Daoy (cell line): ENCODE measurements at regions not wholly inside any gene's neighbourhood (a gene's known extent, or its start where the extent isn't known, plus 50 kb on each side); places are given as distances from the start of the nearest gene placed in this dataset.

Experiments
- DNase-seq: peaks from one replicate; pipeline ENCODE4 v3.0.0-alpha.2; 2015; ENCODE audit warnings: low read depth

- DNase-seq: no peak
These were observed 182.0 kb downstream of the ZNF330 start for GRCh38 chr4:141402712-141403111.

DNA sequence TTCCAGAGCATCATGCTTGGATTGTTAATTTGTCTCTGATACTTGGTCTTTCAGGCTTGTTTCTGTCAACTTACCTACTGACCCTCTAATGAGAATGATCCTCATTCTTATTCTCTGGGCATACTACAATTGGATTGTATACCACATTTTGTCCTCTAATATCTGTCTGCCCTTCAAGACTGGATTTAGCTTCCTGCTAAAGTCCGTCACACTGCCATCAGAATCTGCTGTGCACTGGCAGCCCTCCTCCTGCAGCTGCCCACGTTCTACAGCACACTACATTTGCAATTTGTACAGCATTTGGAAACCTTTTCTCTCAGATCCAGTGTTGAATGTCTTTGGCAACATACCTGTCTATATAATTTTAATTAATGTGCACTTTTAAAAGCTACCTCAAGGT is 183.1 kb downstream of the ZNF330 start:
- no peak for DNase-seq

DNA sequence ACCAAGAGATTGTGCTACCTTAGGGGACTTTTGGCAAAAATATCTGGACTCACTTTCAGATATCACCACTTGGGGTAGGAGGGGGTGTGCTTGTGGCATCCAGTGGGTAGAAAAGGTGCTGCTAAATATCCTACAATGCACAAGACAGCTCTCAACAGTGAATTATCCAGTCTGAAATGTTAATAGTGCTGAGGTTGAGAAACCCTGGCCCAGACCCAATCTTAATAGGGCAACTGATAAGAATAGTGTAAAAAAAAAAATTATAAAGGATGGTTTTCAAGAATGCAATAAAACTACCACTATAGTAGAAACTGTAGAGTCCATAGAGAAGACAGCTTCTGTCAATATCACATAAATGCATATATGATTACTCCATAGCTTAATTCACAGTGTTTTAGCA is 185.5 kb downstream of the ZNF330 start:
- DNase-seq: no peak

DNA sequence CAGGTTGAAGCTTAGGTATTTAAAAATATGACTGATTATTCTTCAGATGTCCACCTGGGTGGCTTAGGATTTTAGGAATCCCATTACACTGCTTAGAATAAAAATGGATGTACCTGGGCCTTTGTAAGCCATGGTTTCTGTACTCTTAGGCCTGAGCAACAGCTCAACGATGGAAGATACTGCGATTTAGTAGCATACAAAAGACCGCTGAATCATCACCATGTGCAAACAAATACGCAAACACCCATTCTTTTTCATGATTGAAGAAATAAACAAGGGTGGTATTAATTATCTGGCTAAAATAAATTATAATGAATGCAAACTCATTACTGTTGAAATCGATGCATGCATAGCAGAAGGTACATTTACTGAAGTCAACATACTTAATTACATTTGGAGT is 188.9 kb downstream of the ZNF330 start:
- DNase-seq: no peak

DNA sequence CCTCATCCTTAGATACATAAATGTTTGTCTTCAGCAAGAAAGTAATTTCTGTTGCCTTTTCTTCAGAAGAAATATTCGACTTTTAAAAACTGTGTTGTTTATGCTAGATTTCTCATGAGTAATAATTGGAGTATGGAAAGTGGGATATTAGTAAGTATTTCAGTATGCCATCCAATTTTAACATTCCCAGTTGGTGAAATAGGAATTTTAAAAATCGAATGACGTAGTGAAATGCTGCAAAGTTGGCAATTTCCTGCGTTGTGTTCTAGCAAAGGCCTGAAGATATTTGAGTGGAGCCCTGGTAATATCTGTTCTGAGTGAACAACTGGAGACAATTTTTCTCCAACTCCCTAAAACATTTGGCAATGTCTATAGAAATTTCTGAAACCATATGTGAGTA is 190.1 kb downstream of the ZNF330 start:
- DNase-seq: no peak

GRCh38 chr4:141411936-141412335 is 191.2 kb downstream of the ZNF330 start:
- no peak for DNase-seq

DNA sequence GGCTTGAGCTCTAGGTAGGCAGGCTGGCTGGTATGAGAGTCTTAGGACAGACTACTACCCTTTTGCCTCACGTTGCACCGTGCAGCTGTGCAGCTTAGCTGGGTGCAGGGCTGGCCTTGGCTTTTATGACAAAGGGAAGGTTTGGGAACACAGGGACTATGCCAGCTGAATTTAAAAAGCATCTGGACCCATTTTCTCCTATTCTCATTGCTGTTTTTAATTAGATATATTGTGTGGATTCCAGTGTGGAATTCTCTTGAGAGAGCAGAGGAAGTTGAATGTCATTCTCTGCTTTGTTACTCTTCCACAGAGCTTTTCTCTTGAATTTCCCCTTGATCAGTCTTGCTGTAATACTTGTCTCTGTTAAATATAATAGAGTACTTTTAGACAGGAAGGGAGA is 192.7 kb downstream of the ZNF330 start:
- DNase-seq: no peak

DNA sequence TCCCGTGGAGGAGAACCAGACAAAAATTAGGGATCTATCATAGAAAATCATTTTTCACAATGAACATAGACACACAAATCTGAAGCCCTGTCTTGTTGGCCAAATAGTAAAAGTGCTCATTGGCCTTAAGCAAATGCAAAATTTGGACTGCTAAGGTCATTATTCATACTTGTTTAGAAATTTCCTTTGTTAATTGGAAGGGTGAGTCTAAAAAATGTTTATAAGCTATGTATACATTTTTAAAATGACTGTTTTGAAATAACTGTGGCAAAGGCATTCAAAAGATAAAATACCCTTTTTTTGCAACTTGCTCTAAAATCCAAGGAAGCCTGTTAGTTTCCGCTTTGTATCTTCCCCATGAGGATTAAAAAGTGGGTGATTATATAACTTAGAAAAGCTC is 195.0 kb downstream of the ZNF330 start:
- DNase-seq: no peak

DNA sequence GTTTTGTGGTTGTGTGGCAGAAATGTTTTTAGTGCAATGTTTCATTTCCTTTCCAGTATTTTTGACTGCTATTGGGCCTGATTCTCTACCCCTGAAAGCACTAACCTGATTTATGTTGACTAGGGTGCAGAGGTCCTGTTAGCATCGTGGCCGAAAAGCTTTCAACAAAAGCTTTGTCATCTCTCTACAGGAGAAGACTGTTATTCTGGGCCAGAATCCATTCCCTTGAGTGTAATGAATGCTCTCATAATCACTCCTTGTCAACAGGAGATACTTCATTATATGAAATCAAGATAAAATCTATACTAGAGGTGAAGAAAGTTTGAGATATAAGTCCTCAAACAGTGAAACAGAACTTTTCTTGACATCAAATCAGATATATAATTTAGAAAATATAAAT is 195.5 kb downstream of the ZNF330 start:
- DNase-seq: no peak

DNA sequence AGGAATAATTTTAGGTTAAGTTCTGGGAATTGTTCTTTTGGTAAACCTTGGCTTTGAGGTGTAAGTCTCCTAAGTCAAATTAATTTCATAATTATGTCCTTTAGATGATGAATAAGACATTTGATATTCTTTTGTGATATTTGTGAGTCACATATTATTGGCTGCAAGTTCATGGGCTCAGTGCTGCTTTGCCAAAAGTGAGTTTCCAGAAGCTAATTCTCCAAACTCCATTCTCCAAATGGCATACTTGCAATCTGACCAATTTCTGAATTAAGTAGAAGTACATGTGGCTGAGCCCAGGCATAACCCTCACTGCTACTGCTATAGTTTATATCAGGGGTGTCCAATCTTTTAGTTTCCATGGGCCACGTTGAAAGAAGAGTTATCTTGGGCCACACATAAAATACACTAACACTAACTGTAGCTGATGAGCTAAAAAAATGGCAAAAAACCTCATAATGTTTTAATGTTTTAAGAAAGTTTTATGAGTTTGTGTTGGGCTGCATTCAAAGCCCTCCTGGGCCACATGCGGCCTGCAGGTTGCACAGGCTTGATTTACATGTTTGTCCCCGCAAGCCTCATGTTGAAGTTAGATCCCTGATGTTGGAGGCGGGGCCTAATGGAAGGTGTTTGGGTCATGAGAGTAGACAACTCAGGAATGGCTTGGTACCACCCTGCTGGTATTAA is 196.1 kb downstream of the ZNF330 start:
- DNase-seq: no peak

- no peak for DNase-seq
These were observed 196.7 kb downstream of the ZNF330 start for GRCh38 chr4:141417387-141417786.

DNA sequence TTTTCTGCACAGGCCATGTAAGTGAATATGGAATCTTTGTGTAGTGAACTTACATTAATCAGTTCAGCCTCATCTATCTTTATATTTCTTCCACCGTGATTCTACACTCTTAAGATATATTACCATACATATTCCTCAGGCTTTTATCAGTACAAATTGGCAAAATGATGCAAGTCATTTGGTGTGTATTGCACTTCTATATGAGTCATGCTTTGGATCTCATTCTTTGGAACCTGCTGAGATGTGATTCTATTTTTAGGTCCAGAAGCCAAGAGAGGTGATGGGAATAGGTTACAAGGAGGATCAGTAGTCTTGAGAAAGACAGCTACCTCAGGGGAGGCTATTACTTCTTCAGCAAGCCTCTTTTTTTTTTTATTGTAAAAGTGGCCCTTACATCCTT is 204.4 kb downstream of the ZNF330 start:
- DNase-seq: no peak

DNA sequence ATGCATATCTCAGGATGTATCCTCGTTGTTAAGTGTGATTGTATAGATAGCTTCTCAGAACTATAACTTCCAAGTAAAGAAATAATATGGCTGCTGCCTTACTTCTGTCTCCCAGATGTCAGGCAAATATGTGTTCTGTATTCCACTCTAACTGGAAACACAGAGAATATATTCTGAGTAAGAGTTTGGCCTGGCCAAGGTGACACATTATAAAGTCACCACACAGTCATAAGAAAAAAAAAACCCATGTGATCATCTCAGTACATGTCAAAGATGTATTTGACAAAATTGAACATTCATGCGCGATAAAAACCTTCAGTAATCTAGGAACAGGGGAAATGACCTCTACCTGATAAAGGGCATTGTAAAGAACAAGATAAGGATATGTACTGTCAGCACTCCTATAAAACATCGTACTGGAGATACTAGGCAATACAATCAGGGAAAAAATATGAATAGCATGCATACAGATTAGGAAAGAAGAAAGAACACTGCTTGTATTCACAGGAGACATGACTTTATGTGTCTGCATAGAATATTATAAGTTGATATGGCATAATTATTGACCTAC is 207.1 kb downstream of the ZNF330 start:
- no peak for DNase-seq

GRCh38 chr4:141429933-141430332 is 206.4 kb upstream of the IL15 start:
- no peak for DNase-seq

- no peak for DNase-seq
These were observed 205.7 kb upstream of the IL15 start for GRCh38 chr4:141430686-141431085.

DNA sequence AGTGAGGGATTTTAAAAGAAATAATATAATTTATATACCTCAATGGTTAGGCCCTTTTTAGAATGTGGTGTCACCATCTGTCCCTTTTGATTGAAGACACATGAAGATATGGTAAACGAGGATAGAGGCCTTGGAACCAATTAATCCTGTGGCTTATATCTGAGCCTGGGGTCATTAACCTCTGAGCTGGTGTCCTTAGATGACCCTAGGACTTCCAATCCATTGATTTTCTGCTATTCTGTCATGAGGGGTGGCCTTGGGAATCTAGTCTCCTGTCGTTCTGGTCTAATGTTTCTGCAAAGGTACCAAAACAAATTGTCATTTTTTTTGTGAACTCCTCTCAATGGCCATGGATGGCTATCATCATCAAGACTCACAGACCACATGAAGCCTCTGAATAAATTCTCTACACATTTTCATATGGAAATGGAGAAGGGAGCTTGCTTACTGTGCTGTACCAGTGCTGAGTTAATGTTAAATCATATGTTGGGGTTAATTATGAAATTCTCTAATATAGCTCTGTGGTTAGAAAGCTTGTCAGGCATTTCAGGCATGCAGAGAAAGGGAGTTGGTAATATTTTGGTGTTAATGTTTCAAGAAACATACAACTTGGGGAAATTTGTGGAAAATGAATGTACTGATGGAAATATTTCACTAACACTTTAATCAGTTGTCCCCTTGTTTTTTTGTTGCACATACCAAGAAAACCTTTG is 204.2 kb upstream of the IL15 start:
- no peak for DNase-seq

DNA sequence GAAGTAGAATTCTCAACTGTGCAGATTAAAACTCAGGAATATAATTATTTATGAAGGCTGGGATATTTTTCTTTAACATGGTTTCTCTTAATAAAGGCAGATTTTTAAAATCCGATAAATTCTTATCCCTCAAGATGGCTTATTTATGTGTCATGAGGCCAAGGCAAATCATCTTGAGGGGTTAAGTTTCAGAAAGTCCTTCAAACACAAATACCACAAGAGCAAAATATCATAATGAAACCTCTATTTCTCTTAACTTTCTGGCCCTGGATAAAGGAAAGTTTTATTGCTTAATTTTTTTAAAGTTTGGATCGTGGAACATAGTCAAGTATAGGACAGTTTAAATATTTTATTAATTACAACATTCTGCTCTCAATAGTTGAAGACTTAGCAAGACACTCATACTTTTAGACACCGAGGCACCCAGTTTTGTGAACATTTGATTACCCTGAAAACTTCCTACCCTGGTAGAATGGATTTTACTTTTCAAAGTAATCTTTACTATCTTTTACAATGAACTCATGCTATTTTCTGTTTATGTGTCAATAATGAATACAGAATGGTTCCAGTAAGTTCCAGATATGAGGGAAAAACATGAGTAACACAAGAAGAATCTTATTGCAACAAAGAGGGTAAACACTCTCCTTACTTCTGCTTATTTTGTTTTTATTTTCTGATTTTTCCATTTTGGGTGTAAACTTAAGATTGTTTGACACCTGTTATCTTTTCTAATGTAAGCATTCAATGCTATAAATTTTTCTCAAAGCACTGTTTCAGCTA is 200.7 kb upstream of the IL15 start:
- DNase-seq: no peak

DNA sequence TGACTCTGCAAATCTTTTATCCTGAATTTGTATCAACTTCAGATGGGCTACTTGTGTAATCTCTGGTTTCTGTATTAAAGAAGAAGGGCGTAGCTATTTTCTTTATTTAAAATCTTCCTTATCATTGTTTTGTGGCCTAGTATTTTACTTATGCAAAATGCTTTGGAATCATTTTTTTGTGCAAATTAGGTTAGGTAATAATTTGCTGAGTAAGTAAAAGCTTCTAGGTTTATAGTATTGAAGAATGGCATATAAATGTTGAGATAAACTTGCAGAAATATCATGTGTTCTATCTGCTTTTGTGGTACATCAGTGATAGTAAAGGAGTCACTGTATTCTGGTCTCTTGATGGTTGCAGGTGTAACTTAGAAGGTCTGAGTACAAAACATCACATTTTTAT is 197.2 kb upstream of the IL15 start:
- DNase-seq: no peak

- DNase-seq: no peak
These were observed 188.6 kb upstream of the IL15 start for GRCh38 chr4:141447761-141448160.

- no peak for DNase-seq
These were observed 187.9 kb upstream of the IL15 start for GRCh38 chr4:141448490-141448889.

- DNase-seq: no peak
These were observed 186.5 kb upstream of the IL15 start for GRCh38 chr4:141449927-141450326.

GRCh38 chr4:141455651-141456050 is 180.7 kb upstream of the IL15 start:
- no peak for DNase-seq

DNA sequence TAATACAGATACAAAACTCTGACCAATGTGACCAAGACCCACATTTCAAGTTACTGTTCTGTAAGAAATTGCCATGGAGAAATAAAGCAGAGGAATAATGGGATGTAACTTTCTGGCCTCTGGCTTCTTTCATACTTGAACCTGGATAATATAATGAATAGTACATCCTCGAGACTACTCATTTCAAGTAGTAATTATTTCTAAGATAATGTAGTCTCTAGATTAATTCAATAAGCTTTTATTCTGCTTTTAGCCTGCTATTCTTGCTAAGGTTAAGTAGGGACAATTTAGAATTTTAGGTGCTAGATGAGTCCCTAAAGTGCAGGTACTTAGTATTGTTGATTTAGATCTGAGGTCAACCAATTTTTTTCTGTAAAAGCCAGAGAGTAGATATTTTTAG is 178.7 kb upstream of the IL15 start:
- DNase-seq: no peak
